ENCODE measurements at regions not wholly inside any gene's neighbourhood (a gene's known extent, or its start where the extent isn't known, plus 50 kb on each side); places are given as distances from the start of the nearest gene placed in this dataset.

GRCh38 chr1:232405781-232406180, 224.2 kb downstream of the SIPA1L2 start:
- H3K4me2 ChIP-seq (ENCODE audit: control insufficient read depth, extremely low read depth, insufficient read depth, low read depth, low read length): no peak overlapping the region
- no peaks in the 10 kb centered on the region for H3K27me3 ChIP-seq (ENCODE audit: control insufficient read depth, extremely low read depth, insufficient read depth, low read length)
- no peak for FAIRE-seq
- DNase-seq (ENCODE audit: low read depth, low spot score): no peak
- no peak for TF ChIP-seq EZH2 (IDR thresholded peaks at IDR 0.05; ENCODE audit: low read length)
- TF ChIP-seq, protein P1, sequence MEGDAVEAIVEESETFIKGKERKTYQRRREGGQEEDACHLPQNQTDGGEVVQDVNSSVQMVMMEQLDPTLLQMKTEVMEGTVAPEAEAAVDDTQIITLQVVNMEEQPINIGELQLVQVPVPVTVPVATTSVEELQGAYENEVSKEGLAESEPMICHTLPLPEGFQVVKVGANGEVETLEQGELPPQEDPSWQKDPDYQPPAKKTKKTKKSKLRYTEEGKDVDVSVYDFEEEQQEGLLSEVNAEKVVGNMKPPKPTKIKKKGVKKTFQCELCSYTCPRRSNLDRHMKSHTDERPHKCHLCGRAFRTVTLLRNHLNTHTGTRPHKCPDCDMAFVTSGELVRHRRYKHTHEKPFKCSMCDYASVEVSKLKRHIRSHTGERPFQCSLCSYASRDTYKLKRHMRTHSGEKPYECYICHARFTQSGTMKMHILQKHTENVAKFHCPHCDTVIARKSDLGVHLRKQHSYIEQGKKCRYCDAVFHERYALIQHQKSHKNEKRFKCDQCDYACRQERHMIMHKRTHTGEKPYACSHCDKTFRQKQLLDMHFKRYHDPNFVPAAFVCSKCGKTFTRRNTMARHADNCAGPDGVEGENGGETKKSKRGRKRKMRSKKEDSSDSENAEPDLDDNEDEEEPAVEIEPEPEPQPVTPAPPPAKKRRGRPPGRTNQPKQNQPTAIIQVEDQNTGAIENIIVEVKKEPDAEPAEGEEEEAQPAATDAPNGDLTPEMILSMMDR (optimal IDR thresholded peaks at IDR 0.05 in 1 of 3, IDR thresholded peaks at IDR 0.05 in 1 of 3, conservative IDR thresholded peaks at IDR 0.05 in 1 of 3; ENCODE audit: extremely low read depth in 1 of 3, insufficient read depth in 2 of 3, low read length in 3 of 3): no peak
- H4K20me1 ChIP-seq (ENCODE audit: control insufficient read depth, extremely low read depth, insufficient read depth, low read length): no peaks in the 10 kb centered on the region
- no peak overlapping the region for H2AFZ ChIP-seq (ENCODE audit: control insufficient read depth, low read length)
- no peaks in the 10 kb centered on the region for H3K36me3 ChIP-seq (ENCODE audit: control insufficient read depth in 2 of 2, extremely low read depth in 1 of 2, insufficient read depth in 2 of 2, low read length in 2 of 2)
- H3K4me1 ChIP-seq (ENCODE audit: control insufficient read depth, extremely low read depth, insufficient read depth, low read length): no peaks in the 10 kb centered on the region
- H3K27ac ChIP-seq (ENCODE audit: control insufficient read depth, insufficient read depth, low read length): no peak overlapping the region
- H3K9me1 ChIP-seq (ENCODE audit: control insufficient read depth, extremely low read depth, insufficient read depth, low read length): no peaks in the 10 kb centered on the region
- no peak overlapping the region for H3K4me3 ChIP-seq (ENCODE audit: control insufficient read depth in 2 of 3, extremely low read depth in 1 of 3, insufficient read depth in 2 of 3, low read depth in 1 of 3, low read length in 3 of 3)
- no peak overlapping the region for H3K9ac ChIP-seq (ENCODE audit: control insufficient read depth, extremely low read depth, insufficient read depth, low read length)
- H3K9me3 ChIP-seq (ENCODE audit: control insufficient read depth, low read depth, low read length): no peaks in the 10 kb centered on the region
- H3K79me2 ChIP-seq (ENCODE audit: control insufficient read depth, insufficient read depth, low read length): no peaks in the 10 kb centered on the region
- dilution Hi-C loops (cut with MboI; ENCODE audit: extremely low pct_ligation_motif_present, low sequenced_read_pairs): no loop called here

- DNase-seq (ENCODE audit: low read depth, low spot score) (no peak), FAIRE-seq (no peak)
- Histone ChIP-seq H4K20me1 (ENCODE audit: control insufficient read depth, extremely low read depth, insufficient read depth, low read length) (no peaks in the 10 kb centered on the region), H3K9ac (ENCODE audit: control insufficient read depth, extremely low read depth, insufficient read depth, low read length) (no peak overlapping the region), H3K79me2 (ENCODE audit: control insufficient read depth, insufficient read depth, low read length) (no peaks in the 10 kb centered on the region), H3K27ac (ENCODE audit: control insufficient read depth, insufficient read depth, low read length) (no peak overlapping the region), H3K27me3 (ENCODE audit: control insufficient read depth, extremely low read depth, insufficient read depth, low read length) (no peaks in the 10 kb centered on the region), H3K9me1 (ENCODE audit: control insufficient read depth, extremely low read depth, insufficient read depth, low read length) (no peaks in the 10 kb centered on the region), H3K4me1 (ENCODE audit: control insufficient read depth, extremely low read depth, insufficient read depth, low read length) (no peaks in the 10 kb centered on the region), H3K4me3 (ENCODE audit: control insufficient read depth in 2 of 3, extremely low read depth in 1 of 3, insufficient read depth in 2 of 3, low read depth in 1 of 3, low read length in 3 of 3) (no peak overlapping the region), H3K36me3 (ENCODE audit: control insufficient read depth in 2 of 2, extremely low read depth in 1 of 2, insufficient read depth in 2 of 2, low read length in 2 of 2) (no peaks in the 10 kb centered on the region), H2AFZ (ENCODE audit: control insufficient read depth, low read length) (no peak overlapping the region), H3K4me2 (ENCODE audit: control insufficient read depth, extremely low read depth, insufficient read depth, low read depth, low read length) (no peak overlapping the region), H3K9me3 (ENCODE audit: control insufficient read depth, low read depth, low read length) (no peaks in the 10 kb centered on the region)
- TF ChIP-seq, protein P1 (optimal IDR thresholded peaks at IDR 0.05 in 1 of 3, IDR thresholded peaks at IDR 0.05 in 1 of 3, conservative IDR thresholded peaks at IDR 0.05 in 1 of 3; ENCODE audit: extremely low read depth in 1 of 3, insufficient read depth in 2 of 3, low read length in 3 of 3): no peak
- no peak for TF ChIP-seq EZH2 (IDR thresholded peaks at IDR 0.05; ENCODE audit: low read length)
- dilution Hi-C loops (cut with MboI; ENCODE audit: extremely low pct_ligation_motif_present, low sequenced_read_pairs): no loop called here
Observed at GRCh38 chr1:232404981-232405731, 224.8 kb downstream of the SIPA1L2 start.

All from keratinocyte (primary cell).